ENCODE measurements at regions not wholly inside any gene's neighbourhood (a gene's known extent, or its start where the extent isn't known, plus 50 kb on each side); places are given as distances from the start of the nearest gene placed in this dataset.

- no peak overlapping the region for H3K9ac ChIP-seq (ENCODE audit: low read depth, low read length)
- H3K4me1 ChIP-seq (ENCODE audit: control insufficient read depth, insufficient read depth, low read length) = no peaks in the 10 kb centered on the region
- no peaks in the 10 kb centered on the region for H3K36me3 ChIP-seq (ENCODE audit: control insufficient read depth, insufficient read depth, low read length)
- H3K9me3 ChIP-seq (ENCODE audit: control insufficient read depth, insufficient read depth, low read length) = no peaks in the 10 kb centered on the region
- H3K27me3 ChIP-seq (ENCODE audit: control insufficient read depth, insufficient read depth, low read length) = no peaks in the 10 kb centered on the region
- no peak overlapping the region for H3K4me3 ChIP-seq (ENCODE audit: low read depth, low read length)
Observed at GRCh38 chr2:8447610-8448221, 234.1 kb upstream of the ID2 start.

GRCh38 chr2:8448824-8449556 is 232.9 kb upstream of the ID2 start:
- Histone ChIP-seq H3K4me1 (ENCODE audit: control insufficient read depth, insufficient read depth, low read length) (no peaks in the 10 kb centered on the region), H3K9me3 (ENCODE audit: control insufficient read depth, insufficient read depth, low read length) (no peaks in the 10 kb centered on the region), H3K9ac (ENCODE audit: low read depth, low read length) (no peak overlapping the region), H3K4me3 (ENCODE audit: low read depth, low read length) (no peak overlapping the region), H3K27me3 (ENCODE audit: control insufficient read depth, insufficient read depth, low read length) (no peaks in the 10 kb centered on the region), H3K36me3 (ENCODE audit: control insufficient read depth, insufficient read depth, low read length) (no peaks in the 10 kb centered on the region)

- Histone ChIP-seq H3K4me1 (ENCODE audit: control insufficient read depth, insufficient read depth, low read length) (no peaks in the 10 kb centered on the region), H3K9me3 (ENCODE audit: control insufficient read depth, insufficient read depth, low read length) (no peaks in the 10 kb centered on the region), H3K36me3 (ENCODE audit: control insufficient read depth, insufficient read depth, low read length) (no peaks in the 10 kb centered on the region), H3K4me3 (ENCODE audit: low read depth, low read length) (no peak overlapping the region), H3K27me3 (ENCODE audit: control insufficient read depth, insufficient read depth, low read length) (no peaks in the 10 kb centered on the region), H3K9ac (ENCODE audit: low read depth, low read length) (no peak overlapping the region)
Observed at GRCh38 chr2:8451273-8451672, 230.6 kb upstream of the ID2 start.

- H3K36me3 ChIP-seq (ENCODE audit: control insufficient read depth, insufficient read depth, low read length) = no peaks in the 10 kb centered on the region
- no peak overlapping the region for H3K9ac ChIP-seq (ENCODE audit: low read depth, low read length)
- no peaks in the 10 kb centered on the region for H3K9me3 ChIP-seq (ENCODE audit: control insufficient read depth, insufficient read depth, low read length)
- H3K4me3 ChIP-seq (ENCODE audit: low read depth, low read length) = no peak overlapping the region
- no peaks in the 10 kb centered on the region for H3K27me3 ChIP-seq (ENCODE audit: control insufficient read depth, insufficient read depth, low read length)
- no peaks in the 10 kb centered on the region for H3K4me1 ChIP-seq (ENCODE audit: control insufficient read depth, insufficient read depth, low read length)
Observed at GRCh38 chr2:8452296-8452695, 229.6 kb upstream of the ID2 start.

GRCh38 chr2:8452979-8453903 is 228.6 kb upstream of the ID2 start:
- Histone ChIP-seq H3K27me3 (ENCODE audit: control insufficient read depth, insufficient read depth, low read length) (peaks cover 3% of the 10 kb centered on the region), H3K4me3 (ENCODE audit: low read depth, low read length) (no peak overlapping the region), H3K9ac (ENCODE audit: low read depth, low read length) (no peak overlapping the region)

GRCh38 chr2:8453904-8454302 is 228.0 kb upstream of the ID2 start:
- H3K27me3 ChIP-seq (ENCODE audit: control insufficient read depth, insufficient read depth, low read length) = peaks cover 10% of the 10 kb centered on the region

More at GRCh38 chr2:8452979-8453903, 228.6 kb upstream of the ID2 start:
- H3K4me1 ChIP-seq (ENCODE audit: control insufficient read depth, insufficient read depth, low read length) = peaks cover 3% of the 10 kb centered on the region
- H3K36me3 ChIP-seq (ENCODE audit: control insufficient read depth, insufficient read depth, low read length) = no peaks in the 10 kb centered on the region
- H3K9me3 ChIP-seq (ENCODE audit: control insufficient read depth, insufficient read depth, low read length) = no peaks in the 10 kb centered on the region

GRCh38 chr2:8454797-8455196 is 227.1 kb upstream of the ID2 start:
- Histone ChIP-seq H3K4me3 (ENCODE audit: low read depth, low read length) (no peak overlapping the region), H3K36me3 (ENCODE audit: control insufficient read depth, insufficient read depth, low read length) (no peaks in the 10 kb centered on the region), H3K9me3 (ENCODE audit: control insufficient read depth, insufficient read depth, low read length) (no peaks in the 10 kb centered on the region), H3K27me3 (ENCODE audit: control insufficient read depth, insufficient read depth, low read length) (peaks cover 12% of the 10 kb centered on the region), H3K9ac (ENCODE audit: low read depth, low read length) (no peak overlapping the region), H3K4me1 (ENCODE audit: control insufficient read depth, insufficient read depth, low read length) (peaks cover 3% of the 10 kb centered on the region)

More at GRCh38 chr2:8453904-8454302, 228.0 kb upstream of the ID2 start:
- Histone ChIP-seq H3K4me1 (ENCODE audit: control insufficient read depth, insufficient read depth, low read length) (peaks cover 3% of the 10 kb centered on the region), H3K9ac (ENCODE audit: low read depth, low read length) (no peak overlapping the region), H3K9me3 (ENCODE audit: control insufficient read depth, insufficient read depth, low read length) (no peaks in the 10 kb centered on the region), H3K36me3 (ENCODE audit: control insufficient read depth, insufficient read depth, low read length) (no peaks in the 10 kb centered on the region), H3K4me3 (ENCODE audit: low read depth, low read length) (no peak overlapping the region)

GRCh38 chr2:8455236-8456150 is 226.4 kb upstream of the ID2 start:
- Histone ChIP-seq H3K36me3 (ENCODE audit: control insufficient read depth, insufficient read depth, low read length) (no peaks in the 10 kb centered on the region), H3K4me1 (ENCODE audit: control insufficient read depth, insufficient read depth, low read length) (peaks cover 3% of the 10 kb centered on the region), H3K27me3 (ENCODE audit: control insufficient read depth, insufficient read depth, low read length) (peaks cover 12% of the 10 kb centered on the region), H3K9me3 (ENCODE audit: control insufficient read depth, insufficient read depth, low read length) (no peaks in the 10 kb centered on the region), H3K9ac (ENCODE audit: low read depth, low read length) (no peak overlapping the region), H3K4me3 (ENCODE audit: low read depth, low read length) (no peak overlapping the region)

- Histone ChIP-seq H3K27me3 (ENCODE audit: control insufficient read depth, insufficient read depth, low read length) (peaks cover 12% of the 10 kb centered on the region), H3K36me3 (ENCODE audit: control insufficient read depth, insufficient read depth, low read length) (no peaks in the 10 kb centered on the region), H3K4me3 (ENCODE audit: low read depth, low read length) (no peak overlapping the region), H3K9me3 (ENCODE audit: control insufficient read depth, insufficient read depth, low read length) (no peaks in the 10 kb centered on the region), H3K9ac (ENCODE audit: low read depth, low read length) (no peak overlapping the region), H3K4me1 (ENCODE audit: control insufficient read depth, insufficient read depth, low read length) (peaks cover 3% of the 10 kb centered on the region)
Observed at GRCh38 chr2:8456151-8457091, 225.4 kb upstream of the ID2 start.

- Histone ChIP-seq H3K4me1 (ENCODE audit: control insufficient read depth, insufficient read depth, low read length) (peaks cover 3% of the 10 kb centered on the region), H3K4me3 (ENCODE audit: low read depth, low read length) (no peak overlapping the region)
Observed at GRCh38 chr2:8457092-8457481, 224.8 kb upstream of the ID2 start.

More at GRCh38 chr2:8457092-8457481, 224.8 kb upstream of the ID2 start:
- no peaks in the 10 kb centered on the region for H3K9me3 ChIP-seq (ENCODE audit: control insufficient read depth, insufficient read depth, low read length)
- H3K36me3 ChIP-seq (ENCODE audit: control insufficient read depth, insufficient read depth, low read length) = no peaks in the 10 kb centered on the region
- no peak overlapping the region for H3K9ac ChIP-seq (ENCODE audit: low read depth, low read length)
- H3K27me3 ChIP-seq (ENCODE audit: control insufficient read depth, insufficient read depth, low read length) = peaks cover 12% of the 10 kb centered on the region
